H1 (cell line): ENCODE measurements at regions not wholly inside any gene's neighbourhood (a gene's known extent, or its start where the extent isn't known, plus 50 kb on each side); places are given as distances from the start of the nearest gene placed in this dataset.

Experiments used
- CTCF ChIA-PET: fragments of 300-600 bp; sonication (Branson Sonifier 250); formaldehyde crosslinking; loops from one replicate; lab custom pipeline; 2021; ENCODE audit not compliant: partially characterized antibody; lab: Charles Lee
- POLR2A ChIA-PET: fragments of 300-600 bp; sonication (Branson Sonifier 250); formaldehyde crosslinking; loops from one replicate; lab custom pipeline; 2021; ENCODE audit warnings: inconsistent platforms; ENCODE audit not compliant: partially characterized antibody; lab: Charles Lee
- DNase-seq, 2 experiments: peaks; one replicate each; pipeline versions ENCODE4 v3.0.0 to v3.0.0-alpha.2; 2010 to 2022; ENCODE audit warnings: low spot score in 2 of 2, low read depth in 1 of 2, mixed read lengths in 1 of 2
- FAIRE-seq: peaks from 2 replicates; lab custom pipeline; 2011; peaks lifted over from hg19 to GRCh38; lab: Jason Lieb, UNC
- H2AFZ ChIP-seq: 2 replicates; pipeline ENCODE4 v1.8.1; 2012; ENCODE audit warnings: low read length, inconsistent platforms
- H2AK5ac ChIP-seq: 2 replicates; pipeline ENCODE4 v1.6.1; 2013; ENCODE audit warnings: low read depth, low read length
- H2BK120ac ChIP-seq: replicated peaks from 2 replicates; pipeline ENCODE3; 2013; ENCODE audit warnings: low read depth, low read length, inconsistent platforms
- H2BK12ac ChIP-seq: 2 replicates; pipeline ENCODE4 v1.6.1; 2013; ENCODE audit warnings: low read depth, low read length
- H2BK15ac ChIP-seq: 2 replicates; pipeline ENCODE4 v1.6.1; 2013; ENCODE audit warnings: low read length
- H2BK20ac ChIP-seq: 2 replicates; pipeline ENCODE4 v1.6.1; 2013; ENCODE audit warnings: low read length
- H2BK5ac ChIP-seq: 2 replicates; pipeline ENCODE4 v1.6.1; 2013; ENCODE audit warnings: low read depth, low read length
- H3K14ac ChIP-seq: 2 replicates; pipeline ENCODE4 v1.6.1; 2013; ENCODE audit warnings: inconsistent platforms; ENCODE audit not compliant: insufficient read length
- H3K18ac ChIP-seq: 2 replicates; pipeline ENCODE4 v1.6.1; 2013; ENCODE audit warnings: low read length; ENCODE audit errors: extremely low read depth
- H3K23ac ChIP-seq: 2 replicates; pipeline ENCODE4 v1.6.1; 2013; ENCODE audit warnings: inconsistent platforms; ENCODE audit not compliant: insufficient read length
- H3K23me2 ChIP-seq: 2 replicates; pipeline ENCODE4 v1.6.1; 2013; ENCODE audit warnings: low read depth, low read length
- H3K27ac ChIP-seq: 2 replicates; pipeline ENCODE4 v1.6.1; 2011; ENCODE audit warnings: low read depth, low read length, inconsistent platforms
- H3K27me3 ChIP-seq, 4 experiments: replicated peaks in 1 of 4; 1 replicate in 1 of 4; 2 replicates in 3 of 4; pipeline versions ENCODE4 v1.6.1 to v1.8.1; 2011 to 2013; ENCODE audit warnings: low read length in 3 of 4, mild to moderate bottlenecking in 3 of 4, inconsistent platforms in 2 of 4, mixed read lengths in 2 of 4, moderate library complexity in 1 of 4; ENCODE audit not compliant: control insufficient read depth in 3 of 4, insufficient read depth in 3 of 4; ENCODE audit errors: extremely low read depth in 1 of 4
- H3K36me3 ChIP-seq, 4 experiments: 2 replicates each; pipeline versions ENCODE4 v1.6.1 to v1.8.1; 2011 to 2013; ENCODE audit warnings: mild to moderate bottlenecking in 4 of 4, low read length in 3 of 4, moderate library complexity in 2 of 4, control low read depth in 1 of 4, inconsistent platforms in 1 of 4; ENCODE audit not compliant: insufficient read depth in 4 of 4, control insufficient read depth in 2 of 4
- H3K4ac ChIP-seq: replicated peaks from 2 replicates; pipeline ENCODE3; 2013; ENCODE audit warnings: low read length, low read depth, mixed read lengths, inconsistent platforms; ENCODE audit not compliant: insufficient read length
- H3K4me1 ChIP-seq, 4 experiments: replicated peaks in 1 of 4; 1 replicate in 1 of 4; 2 replicates in 3 of 4; pipeline versions ENCODE4 v1.6.1 to v1.8.1; 2011 to 2013; ENCODE audit warnings: low read length in 3 of 4, inconsistent platforms in 2 of 4, mixed read lengths in 1 of 4; ENCODE audit not compliant: insufficient read depth in 4 of 4, control insufficient read depth in 3 of 4
- H3K4me2 ChIP-seq, 2 experiments: 2 replicates each; pipeline versions ENCODE4 v1.6.1 to v1.8.1; 2011 to 2013; ENCODE audit warnings: low read depth in 2 of 2, low read length in 2 of 2, control low read depth in 1 of 2, inconsistent platforms in 1 of 2, mild to moderate bottlenecking in 1 of 2; ENCODE audit not compliant: insufficient read depth in 1 of 2
- H3K4me3 ChIP-seq, 4 experiments: fragments of 200-600, 300-600 bp in 1 of 4; sonication (generic), shearing (Covaris generic), sonication (Bioruptor Twin) in 1 of 4; 2 replicates each; pipeline versions ENCODE4 v1.5.1 to v1.8.1; 2011 to 2016; ENCODE audit warnings: low read length in 4 of 4, low read depth in 3 of 4, control low read depth in 2 of 4, inconsistent platforms in 2 of 4, mild to moderate bottlenecking in 2 of 4, mixed read lengths in 1 of 4, moderate library complexity in 1 of 4; ENCODE audit not compliant: insufficient read depth in 2 of 4; ENCODE audit errors: extremely low read depth in 1 of 4
- H3K56ac ChIP-seq: replicated peaks from 2 replicates; pipeline ENCODE3; 2013; ENCODE audit warnings: low read depth, mild to moderate bottlenecking, mixed read lengths, low read length, inconsistent platforms; ENCODE audit not compliant: insufficient read length
- H3K79me1 ChIP-seq: 2 replicates; pipeline ENCODE4 v1.6.1; 2013; ENCODE audit warnings: low read depth, low read length, control low read depth
- H3K79me2 ChIP-seq, 2 experiments: 2 replicates each; pipeline versions ENCODE4 v1.6.1 to v1.8.1; 2012 to 2013; ENCODE audit warnings: low read length in 2 of 2, mild to moderate bottlenecking in 2 of 2, inconsistent platforms in 1 of 2; ENCODE audit not compliant: insufficient read depth in 2 of 2, control insufficient read depth in 1 of 2
- H3K9ac ChIP-seq, 4 experiments: replicated peaks in 1 of 4; 1 replicate in 1 of 4; 2 replicates in 3 of 4; pipeline versions ENCODE4 v1.6.1 to v1.8.1; 2011 to 2013; ENCODE audit warnings: low read depth in 3 of 4, low read length in 3 of 4, control low read depth in 2 of 4, mild to moderate bottlenecking in 2 of 4, moderate library complexity in 2 of 4, inconsistent platforms in 1 of 4; ENCODE audit errors: extremely low read depth in 1 of 4
- H3K9me3 ChIP-seq, 2 experiments: 2 replicates each; pipeline versions ENCODE4 v1.6.1 to v1.8.1; 2012 to 2013; ENCODE audit warnings: mild to moderate bottlenecking in 2 of 2, moderate library complexity in 2 of 2, control low read depth in 1 of 2, inconsistent platforms in 1 of 2, low read depth in 1 of 2, low read length in 1 of 2, mixed read lengths in 1 of 2; ENCODE audit not compliant: insufficient read depth in 2 of 2
- H4K20me1 ChIP-seq, 2 experiments: replicated peaks in 1 of 2; 2 replicates each; pipeline versions ENCODE3 to v1.8.1; 2011 to 2013; ENCODE audit warnings: inconsistent platforms in 2 of 2, low read length in 2 of 2, mild to moderate bottlenecking in 1 of 2; ENCODE audit not compliant: insufficient read depth in 2 of 2, control insufficient read depth in 1 of 2
- H4K5ac ChIP-seq: 2 replicates; pipeline ENCODE4 v1.6.1; 2013; ENCODE audit warnings: low read length, low read depth, mixed read lengths, inconsistent platforms; ENCODE audit not compliant: insufficient read length
- H4K8ac ChIP-seq: 2 replicates; pipeline ENCODE4 v1.8.0; 2013; ENCODE audit warnings: mild to moderate bottlenecking, moderate library complexity, low read length, inconsistent platforms; ENCODE audit not compliant: insufficient read depth; ENCODE audit errors: extremely low read depth
- H4K91ac ChIP-seq: replicated peaks from 2 replicates; pipeline ENCODE3; 2013; ENCODE audit warnings: low read length, mixed read lengths, inconsistent platforms; ENCODE audit not compliant: insufficient read length
- CBX8 ChIP-seq: fragments of 300-800, 300-1000 bp; sonication (generic); IDR thresholded peaks from 2 replicates; pipeline ENCODE4 v1.7.1; 2016; ENCODE audit warnings: low read depth, low read length, borderline replicate concordance
- CTCF ChIP-seq, 3 experiments: IDR thresholded peaks; 1 replicate in 2 of 3; 2 replicates in 1 of 3; pipeline versions ENCODE4 v1.5.1 to v1.6.1; 2011; ENCODE audit warnings: low read length in 3 of 3, mild to moderate bottlenecking in 3 of 3, inconsistent platforms in 2 of 3, low read depth in 1 of 3, moderate library complexity in 1 of 3; ENCODE audit not compliant: insufficient read depth in 1 of 3; ENCODE audit errors: control extremely low read depth in 1 of 3
- RAD21 ChIP-seq, 2 experiments: IDR thresholded peaks in 1 of 2; conservative IDR thresholded peaks in 1 of 2; 2 replicates each; pipeline ENCODE4 v1.6.1; 2011; ENCODE audit warnings: low read depth in 2 of 2, low read length in 2 of 2, improper control_type of control experiment in 1 of 2, inconsistent platforms in 1 of 2, mild to moderate bottlenecking in 1 of 2, moderate library complexity in 1 of 2
- TAF1 ChIP-seq: IDR thresholded peaks from 2 replicates; pipeline ENCODE4 v1.6.1; 2011; ENCODE audit warnings: mild to moderate bottlenecking, low read depth, low read length

- ChIA-PET POLR2A (no interaction called here), CTCF (no interaction called here)
- Histone ChIP-seq H3K36me3 (no peaks in the 10 kb centered on the region; a peak in 1 of 8 replicates), H3K4me2 (no peak overlapping the region), H3K27ac (no peak overlapping the region), H3K9ac (no peak overlapping the region), H2AFZ (no peak overlapping the region), H4K5ac (no peak overlapping the region), H2AK5ac (no peak overlapping the region), H2BK12ac (no peak overlapping the region), H3K4me3 (no peak overlapping the region), H3K23ac (no peak overlapping the region), H4K91ac (no peak overlapping the region), H3K79me2 (no peaks in the 10 kb centered on the region), H2BK20ac (no peak overlapping the region), H3K9me3 (no peaks in the 10 kb centered on the region), H4K20me1 (no peaks in the 10 kb centered on the region), H3K56ac (no peak overlapping the region), H3K27me3 (no peaks in the 10 kb centered on the region), H3K79me1 (no peaks in the 10 kb centered on the region), H4K8ac (no peak overlapping the region), H2BK5ac (no peak overlapping the region), H3K4me1 (no peaks in the 10 kb centered on the region), H2BK15ac (no peak overlapping the region), H3K18ac (no peak overlapping the region), H2BK120ac (no peak overlapping the region), H3K23me2 (no peaks in the 10 kb centered on the region), H3K14ac (no peak overlapping the region), H3K4ac (no peak overlapping the region)
- no peak for FAIRE-seq
- TF ChIP-seq TAF1 (no peak), RAD21 (IDR thresholded peaks at IDR 0.05 in 1 of 2, conservative IDR thresholded peaks at IDR 0.05 in 1 of 2; ENCODE audit: low read depth in 2 of 2, low read length in 2 of 2) (peak; percentile 6 to 13; a peak in 2 of 4 replicates), CTCF (IDR thresholded peaks at IDR 0.05; ENCODE audit: control extremely low read depth in 1 of 3, insufficient read depth in 1 of 3, low read depth in 1 of 3, low read length in 3 of 3) (peak in 1 of 3 experiments; percentile 12; a peak in 2 of 4 replicates), CBX8 (no peak)
- no peak for DNase-seq
These were observed 80.9 kb upstream of the ARHGEF26 start for GRCh38 chr3:154040283-154040682.
